Lower leg skin (tissue), 3 donors: ENCODE measurements at regions not wholly inside any gene's neighbourhood (a gene's known extent, or its start where the extent isn't known, plus 50 kb on each side); places are given as distances from the start of the nearest gene placed in this dataset.
"Not testable (repeated sequence)": the region's sequence is repeated elsewhere in the genome, so short reads cannot be mapped to it uniquely, and the experiment has no call there.

Source experiments
- POLR2A ChIP-seq, 2 donors: fragments of 450-650 bp; IDR thresholded peaks; one replicate each; pipeline ENCODE4 v1.6.1; 2016 to 2017; ENCODE audit warnings: antibody characterized with exemption in 2 of 2, mild to moderate bottlenecking in 1 of 2, moderate library complexity in 1 of 2
- TF ChIP-seq, protein P1 (sequence below), 3 donors: fragments of 450-650 bp; IDR thresholded peaks; one replicate each; pipeline ENCODE4 v1.5.1; 2016; ENCODE audit warnings: antibody characterized with exemption in 3 of 3, mild to moderate bottlenecking in 3 of 3, moderate library complexity in 2 of 3

DNA sequence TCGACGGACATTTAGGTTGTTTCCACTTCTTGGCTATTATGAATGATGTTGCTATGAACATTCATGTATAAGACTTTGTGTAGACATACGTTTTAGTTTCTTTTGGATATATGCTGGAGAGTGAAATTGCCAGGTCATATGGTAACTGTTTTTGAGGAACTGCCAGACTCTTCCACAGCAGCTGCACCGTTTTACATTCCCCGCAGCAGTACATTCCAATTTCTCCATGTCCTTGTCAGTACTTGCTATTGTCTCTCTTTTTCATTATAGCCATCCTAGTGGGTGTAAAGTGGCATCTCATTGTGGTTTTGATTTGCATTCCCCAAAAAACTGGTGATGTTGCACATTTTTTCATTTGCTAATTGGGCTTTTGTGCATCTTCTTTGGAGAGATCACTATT, 73.1 kb upstream of the GARIN1A start:
- TF ChIP-seq, protein P1, sequence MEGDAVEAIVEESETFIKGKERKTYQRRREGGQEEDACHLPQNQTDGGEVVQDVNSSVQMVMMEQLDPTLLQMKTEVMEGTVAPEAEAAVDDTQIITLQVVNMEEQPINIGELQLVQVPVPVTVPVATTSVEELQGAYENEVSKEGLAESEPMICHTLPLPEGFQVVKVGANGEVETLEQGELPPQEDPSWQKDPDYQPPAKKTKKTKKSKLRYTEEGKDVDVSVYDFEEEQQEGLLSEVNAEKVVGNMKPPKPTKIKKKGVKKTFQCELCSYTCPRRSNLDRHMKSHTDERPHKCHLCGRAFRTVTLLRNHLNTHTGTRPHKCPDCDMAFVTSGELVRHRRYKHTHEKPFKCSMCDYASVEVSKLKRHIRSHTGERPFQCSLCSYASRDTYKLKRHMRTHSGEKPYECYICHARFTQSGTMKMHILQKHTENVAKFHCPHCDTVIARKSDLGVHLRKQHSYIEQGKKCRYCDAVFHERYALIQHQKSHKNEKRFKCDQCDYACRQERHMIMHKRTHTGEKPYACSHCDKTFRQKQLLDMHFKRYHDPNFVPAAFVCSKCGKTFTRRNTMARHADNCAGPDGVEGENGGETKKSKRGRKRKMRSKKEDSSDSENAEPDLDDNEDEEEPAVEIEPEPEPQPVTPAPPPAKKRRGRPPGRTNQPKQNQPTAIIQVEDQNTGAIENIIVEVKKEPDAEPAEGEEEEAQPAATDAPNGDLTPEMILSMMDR (IDR thresholded peaks at IDR 0.05) = not testable (repeated sequence)
- TF ChIP-seq POLR2A (IDR thresholded peaks at IDR 0.05) = not testable (repeated sequence)
